ENCODE measurements at regions not wholly inside any gene's neighbourhood (a gene's known extent, or its start where the extent isn't known, plus 50 kb on each side); places are given as distances from the start of the nearest gene placed in this dataset.

DNA sequence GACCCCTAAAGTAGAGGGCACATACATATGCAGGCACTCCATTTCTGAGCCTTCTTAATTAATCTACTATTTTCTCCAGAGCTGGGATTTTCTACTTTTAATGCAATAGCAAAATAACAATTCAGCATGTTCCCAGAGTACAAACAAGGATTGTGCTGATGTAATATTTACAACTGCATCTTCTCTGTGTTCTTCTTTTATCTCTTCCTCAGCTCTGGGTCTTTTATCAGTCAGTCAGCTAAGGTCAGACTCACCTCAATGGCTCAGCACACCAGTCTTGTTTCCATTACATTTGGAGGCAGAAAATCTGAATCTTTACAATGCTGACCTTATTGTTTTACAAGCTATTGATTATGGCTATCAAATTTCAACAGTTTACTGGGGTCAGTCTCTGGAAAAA is 323.3 kb upstream of the NR5A2 start:
- Histone ChIP-seq H3K4me3 (replicated peaks in 1 of 3; ENCODE audit: insufficient read depth in 1 of 3, low read depth in 2 of 3, low read length in 3 of 3) (no peak overlapping the region), H3K79me2 (ENCODE audit: insufficient read depth, low read length) (no peaks in the 10 kb centered on the region), H3K36me3 (replicated peaks in 1 of 2; ENCODE audit: control insufficient read depth in 1 of 2, insufficient read depth in 2 of 2, low read length in 2 of 2) (no peaks in the 10 kb centered on the region), H3K4me1 (ENCODE audit: insufficient read depth, low read length) (no peaks in the 10 kb centered on the region), H3K27ac (ENCODE audit: extremely low read length, insufficient read depth, low read length) (no peak overlapping the region), H4K20me1 (ENCODE audit: insufficient read depth, low read length) (no peaks in the 10 kb centered on the region), H3K4me2 (ENCODE audit: low read depth, low read length) (no peak overlapping the region), H2AFZ (ENCODE audit: low read length) (no peak overlapping the region), H3K9ac (ENCODE audit: insufficient read depth, low read depth, low read length) (no peak overlapping the region), H3K27me3 (ENCODE audit: control insufficient read depth in 1 of 2, insufficient read depth in 2 of 2, low read length in 2 of 2) (no peaks in the 10 kb centered on the region), H3K9me3 (ENCODE audit: low read length) (no peaks in the 10 kb centered on the region)
- CTCF ChIA-PET (ENCODE audit: low intra/inter-chr PET ratio, low total read pairs): no interaction called here
- TF ChIP-seq MEF2D (CRISPR knock-in tag; IDR thresholded peaks at IDR 0.05): no peak
- TF ChIP-seq, protein P1, sequence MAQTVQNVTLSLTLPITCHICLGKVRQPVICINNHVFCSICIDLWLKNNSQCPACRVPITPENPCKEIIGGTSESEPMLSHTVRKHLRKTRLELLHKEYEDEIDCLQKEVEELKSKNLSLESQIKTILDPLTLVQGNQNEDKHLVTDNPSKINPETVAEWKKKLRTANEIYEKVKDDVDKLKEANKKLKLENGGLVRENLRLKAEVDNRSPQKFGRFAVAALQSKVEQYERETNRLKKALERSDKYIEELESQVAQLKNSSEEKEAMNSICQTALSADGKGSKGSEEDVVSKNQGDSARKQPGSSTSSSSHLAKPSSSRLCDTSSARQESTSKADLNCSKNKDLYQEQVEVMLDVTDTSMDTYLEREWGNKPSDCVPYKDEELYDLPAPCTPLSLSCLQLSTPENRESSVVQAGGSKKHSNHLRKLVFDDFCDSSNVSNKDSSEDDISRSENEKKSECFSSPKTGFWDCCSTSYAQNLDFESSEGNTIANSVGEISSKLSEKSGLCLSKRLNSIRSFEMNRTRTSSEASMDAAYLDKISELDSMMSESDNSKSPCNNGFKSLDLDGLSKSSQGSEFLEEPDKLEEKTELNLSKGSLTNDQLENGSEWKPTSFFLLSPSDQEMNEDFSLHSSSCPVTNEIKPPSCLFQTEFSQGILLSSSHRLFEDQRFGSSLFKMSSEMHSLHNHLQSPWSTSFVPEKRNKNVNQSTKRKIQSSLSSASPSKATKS (CRISPR knock-in tag; IDR thresholded peaks at IDR 0.05): no peak
- no peak for TF ChIP-seq REXO4 (CRISPR knock-in tag; IDR thresholded peaks at IDR 0.05; ENCODE audit: borderline replicate concordance)
- TF ChIP-seq, protein P2, sequence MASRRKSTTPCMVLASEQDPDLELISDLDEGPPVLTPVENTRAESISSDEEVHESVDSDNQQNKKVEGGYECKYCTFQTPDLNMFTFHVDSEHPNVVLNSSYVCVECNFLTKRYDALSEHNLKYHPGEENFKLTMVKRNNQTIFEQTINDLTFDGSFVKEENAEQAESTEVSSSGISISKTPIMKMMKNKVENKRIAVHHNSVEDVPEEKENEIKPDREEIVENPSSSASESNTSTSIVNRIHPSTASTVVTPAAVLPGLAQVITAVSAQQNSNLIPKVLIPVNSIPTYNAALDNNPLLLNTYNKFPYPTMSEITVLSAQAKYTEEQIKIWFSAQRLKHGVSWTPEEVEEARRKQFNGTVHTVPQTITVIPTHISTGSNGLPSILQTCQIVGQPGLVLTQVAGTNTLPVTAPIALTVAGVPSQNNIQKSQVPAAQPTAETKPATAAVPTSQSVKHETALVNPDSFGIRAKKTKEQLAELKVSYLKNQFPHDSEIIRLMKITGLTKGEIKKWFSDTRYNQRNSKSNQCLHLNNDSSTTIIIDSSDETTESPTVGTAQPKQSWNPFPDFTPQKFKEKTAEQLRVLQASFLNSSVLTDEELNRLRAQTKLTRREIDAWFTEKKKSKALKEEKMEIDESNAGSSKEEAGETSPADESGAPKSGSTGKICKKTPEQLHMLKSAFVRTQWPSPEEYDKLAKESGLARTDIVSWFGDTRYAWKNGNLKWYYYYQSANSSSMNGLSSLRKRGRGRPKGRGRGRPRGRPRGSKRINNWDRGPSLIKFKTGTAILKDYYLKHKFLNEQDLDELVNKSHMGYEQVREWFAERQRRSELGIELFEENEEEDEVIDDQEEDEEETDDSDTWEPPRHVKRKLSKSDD (CRISPR knock-in tag; IDR thresholded peaks at IDR 0.05; ENCODE audit: low read depth): no peak
- no peak for TF ChIP-seq SNAPC2 (CRISPR knock-in tag; IDR thresholded peaks at IDR 0.05)
- TF ChIP-seq SNAI1 (CRISPR knock-in tag; IDR thresholded peaks at IDR 0.05; ENCODE audit: borderline replicate concordance): no peak
- TF ChIP-seq ZNF841 (CRISPR knock-in tag; IDR thresholded peaks at IDR 0.05; ENCODE audit: borderline replicate concordance): no peak
- no peak for TF ChIP-seq RFXAP (CRISPR knock-in tag; IDR thresholded peaks at IDR 0.05; ENCODE audit: borderline replicate concordance)
- no peak for TF ChIP-seq ZNF577 (CRISPR knock-in tag; IDR thresholded peaks at IDR 0.05; ENCODE audit: borderline replicate concordance, low read depth)
- TF ChIP-seq ZNF10 (CRISPR knock-in tag; IDR thresholded peaks at IDR 0.05; ENCODE audit: borderline replicate concordance, low read depth): no peak
- TF ChIP-seq TGIF2 (CRISPR knock-in tag; IDR thresholded peaks at IDR 0.05): no peak
- no peak for TF ChIP-seq MTF1 (CRISPR knock-in tag; IDR thresholded peaks at IDR 0.05)
- no peak for TF ChIP-seq ZFP37 (CRISPR knock-in tag; IDR thresholded peaks at IDR 0.05; ENCODE audit: borderline replicate concordance)
- DNase-seq (ENCODE audit: low spot score) (no peak), FAIRE-seq (no peak), ATAC-seq (no peak)
- intact Hi-C loops (cut with micrococcal nuclease; ENCODE audit: unreplicated experiment) (no loop called here), in situ Hi-C loops (cut with HindIII; ENCODE audit: extremely low pct_ligation_motif_present, low pct_unique_long_range_greater_than_20kb) (no loop called here)
- POLR2A ChIA-PET: no interaction called here
- no TSS peak for BruUV-seq (replicated peaks)
